Kidney (tissue), 13 donors: ENCODE measurements at regions not wholly inside any gene's neighbourhood (a gene's known extent, or its start where the extent isn't known, plus 50 kb on each side); places are given as distances from the start of the nearest gene placed in this dataset.

Source experiments
- DNase-seq, 5 donors: peaks; one replicate each; pipeline ENCODE4 v3.0.0-alpha.2; 2013 to 2020
- FAIRE-seq: peaks from 2 replicates; lab custom pipeline; 2012; peaks lifted over from hg19 to GRCh38; lab: Jason Lieb, UNC
- H3K27ac ChIP-seq, 2 donors: one replicate each; pipeline ENCODE4 v1.7.0; 2013; ENCODE audit warnings: low read depth in 2 of 2, low read length in 2 of 2, inconsistent platforms in 1 of 2
- H3K27me3 ChIP-seq: one replicate; pipeline ENCODE4 v1.7.1; 2013; ENCODE audit warnings: low read length, inconsistent platforms; ENCODE audit not compliant: control insufficient read depth, insufficient read depth
- H3K36me3 ChIP-seq, 3 donors: one replicate each; pipeline versions ENCODE4 v1.7.0 to v1.7.1; 2013; ENCODE audit warnings: low read length in 3 of 3, control low read depth in 1 of 3, inconsistent platforms in 1 of 3; ENCODE audit not compliant: insufficient read depth in 3 of 3, control insufficient read depth in 2 of 3
- H3K4me1 ChIP-seq, 3 donors: one replicate each; pipeline versions ENCODE4 v1.7.0 to v1.7.1; 2013; ENCODE audit warnings: low read length in 3 of 3, inconsistent platforms in 1 of 3, low read depth in 1 of 3; ENCODE audit not compliant: control insufficient read depth in 2 of 3, insufficient read depth in 2 of 3
- H3K4me3 ChIP-seq, 3 donors: one replicate each; pipeline versions ENCODE4 v1.7.0 to v1.8.1; 2013; ENCODE audit warnings: low read length in 3 of 3, control low read depth in 1 of 3, inconsistent platforms in 1 of 3
- H3K9ac ChIP-seq, 3 donors: one replicate each; pipeline versions ENCODE4 v1.7.0 to v1.7.1; 2013; ENCODE audit warnings: low read length in 3 of 3, control low read depth in 1 of 3, inconsistent platforms in 1 of 3
- H3K9me3 ChIP-seq, 3 donors: one replicate each; pipeline versions ENCODE4 v1.7.0 to v1.7.1; 2013; ENCODE audit warnings: low read length in 3 of 3, control low read depth in 1 of 3, inconsistent platforms in 1 of 3; ENCODE audit not compliant: control insufficient read depth in 2 of 3, insufficient read depth in 1 of 3
- CTCF ChIP-seq: IDR thresholded peaks from 3 replicates; pipeline ENCODE4 v1.5.1; 2012; ENCODE audit warnings: mild to moderate bottlenecking, moderate library complexity, borderline replicate concordance; ENCODE audit not compliant: insufficient read depth; ENCODE audit errors: extremely low read depth
- intact Hi-C: fragments of 100-400 bp; cut with DNase I; formaldehyde crosslinking; loops from one replicate; pipeline ENCODE4 v1.11.1; 2022
- donor health status: control.
- donor health status: control.
- donor health status: control.
- donor health status: control.
- donor health status: control.
- donor health status: DM: yes; HTN: yes; CAD: no.
- donor health status: Normal renal cell carcinoma (clear cell type).

GRCh38 chrX:83019258-83019657, 488.8 kb upstream of the POU3F4 start:
- Histone ChIP-seq H3K27me3 (no peaks in the 10 kb centered on the region), H3K36me3 (no peaks in the 10 kb centered on the region), H3K4me1 (no peaks in the 10 kb centered on the region), H3K9ac (no peak overlapping the region), H3K9me3 (no peaks in the 10 kb centered on the region), H3K4me3 (no peak overlapping the region), H3K27ac (no peak overlapping the region)
- no peak for TF ChIP-seq CTCF
- DNase-seq = no peak
- peak; percentile 98 for FAIRE-seq
- intact Hi-C loops = no loop called here

DNA sequence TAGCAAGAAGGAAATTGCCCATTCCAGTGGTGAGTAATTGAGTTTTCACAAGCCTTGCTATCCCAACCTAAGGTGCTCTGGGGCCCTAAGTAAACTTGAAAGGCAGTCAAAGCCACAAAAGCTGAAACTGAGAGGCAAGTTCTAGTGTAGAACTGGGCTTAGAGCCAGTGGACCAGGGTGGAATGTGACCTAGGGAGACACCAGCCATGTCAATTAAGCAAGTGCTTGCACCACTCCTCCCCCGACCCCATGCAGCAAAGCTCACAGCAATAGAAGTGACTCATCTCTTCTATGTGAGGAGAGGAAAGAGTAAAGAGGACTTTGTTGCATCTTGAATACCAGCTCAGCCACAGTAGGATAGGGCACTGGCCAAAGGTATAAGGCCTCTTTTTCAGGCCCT, 486.1 kb upstream of the POU3F4 start:
- Histone ChIP-seq H3K4me1 (no peaks in the 10 kb centered on the region), H3K27me3 (no peaks in the 10 kb centered on the region), H3K27ac (no peak overlapping the region), H3K9ac (no peak overlapping the region), H3K9me3 (no peaks in the 10 kb centered on the region), H3K4me3 (no peak overlapping the region), H3K36me3 (no peaks in the 10 kb centered on the region)
- intact Hi-C loops = no loop called here
- FAIRE-seq (no peak), DNase-seq (no peak)
- TF ChIP-seq CTCF = no peak
